ENCODE measurements at regions not wholly inside any gene's neighbourhood (a gene's known extent, or its start where the extent isn't known, plus 50 kb on each side); places are given as distances from the start of the nearest gene placed in this dataset.
"Not testable (repeated sequence)": the region's sequence is repeated elsewhere in the genome, so short reads cannot be mapped to it uniquely, and the experiment has no call there.

DNA sequence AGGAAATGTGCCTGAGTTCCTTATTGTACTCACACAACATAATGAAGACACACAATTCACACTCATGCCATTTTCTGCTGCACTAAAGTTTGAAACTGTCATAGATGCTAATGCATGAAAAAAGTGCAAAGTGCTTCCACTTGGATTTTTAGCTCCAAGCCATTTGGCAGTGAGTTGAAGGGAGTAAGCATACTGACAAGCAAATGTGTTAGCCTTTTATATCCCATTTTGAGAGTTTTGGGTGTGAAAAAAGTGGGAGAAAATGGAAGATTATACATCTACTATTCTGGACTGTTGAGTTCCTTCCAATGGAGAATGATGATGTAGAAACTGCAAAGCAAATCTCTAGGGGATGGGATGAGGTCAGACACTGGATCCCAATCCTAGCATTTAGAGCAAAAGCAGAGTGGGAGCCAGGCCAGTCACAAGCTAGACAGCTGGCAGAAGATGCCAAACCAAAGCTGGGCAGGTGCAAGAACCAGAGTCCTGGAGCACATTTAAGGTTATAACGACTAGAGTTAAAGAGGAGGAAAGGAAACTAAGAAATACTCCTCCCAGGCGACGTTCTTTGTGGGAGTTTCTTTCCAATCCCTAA lies 216.8 kb downstream of the FBXO8 start:
- DNase-seq: no peak

GRCh38 chr4:174062831-174063230 lies 220.6 kb downstream of the FBXO8 start:
- DNase-seq: no peak

- DNase-seq: no peak
These were observed 222.4 kb downstream of the FBXO8 start for GRCh38 chr4:174061026-174061425.

DNA sequence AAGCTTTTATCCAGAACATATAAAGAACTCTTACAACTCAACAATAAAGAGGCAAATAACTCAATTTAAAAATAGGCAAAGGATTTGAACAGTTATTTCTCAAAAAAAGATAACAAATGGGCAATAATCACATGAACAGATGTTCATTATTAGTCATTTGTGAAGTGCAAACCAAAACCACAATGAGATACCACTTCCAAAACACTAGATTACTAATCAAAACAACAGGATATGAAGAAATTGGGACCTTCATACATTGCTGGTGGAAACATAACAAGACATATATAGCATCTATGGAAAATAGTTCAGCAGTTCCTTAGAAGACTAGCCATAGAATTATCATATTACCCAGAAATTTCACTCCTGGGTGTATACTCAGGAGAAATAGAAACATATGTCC lies 224.6 kb downstream of the FBXO8 start:
- DNase-seq: no peak

DNA sequence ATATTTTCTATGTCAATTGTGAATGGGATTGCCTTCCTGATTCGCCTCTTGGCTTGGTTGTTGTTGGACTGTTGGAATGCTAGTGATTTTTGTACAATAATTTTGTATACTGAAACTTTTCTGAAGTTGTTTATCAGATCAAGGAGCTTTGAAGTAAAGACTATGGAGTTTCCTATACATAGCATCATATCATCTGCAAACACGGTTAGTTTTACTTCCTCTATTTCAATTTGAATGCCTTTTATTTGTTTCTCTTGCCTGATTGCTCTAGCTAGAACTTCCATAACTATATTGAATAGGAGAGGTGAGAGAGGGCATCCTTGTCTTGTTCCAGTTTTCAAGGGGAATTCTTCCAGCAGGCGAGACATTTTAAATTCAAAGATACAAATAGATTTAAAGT lies 226.5 kb downstream of the FBXO8 start:
- DNase-seq: no peak

- no peak for DNase-seq
These were observed 228.1 kb downstream of the FBXO8 start for GRCh38 chr4:174055344-174055743.

DNA sequence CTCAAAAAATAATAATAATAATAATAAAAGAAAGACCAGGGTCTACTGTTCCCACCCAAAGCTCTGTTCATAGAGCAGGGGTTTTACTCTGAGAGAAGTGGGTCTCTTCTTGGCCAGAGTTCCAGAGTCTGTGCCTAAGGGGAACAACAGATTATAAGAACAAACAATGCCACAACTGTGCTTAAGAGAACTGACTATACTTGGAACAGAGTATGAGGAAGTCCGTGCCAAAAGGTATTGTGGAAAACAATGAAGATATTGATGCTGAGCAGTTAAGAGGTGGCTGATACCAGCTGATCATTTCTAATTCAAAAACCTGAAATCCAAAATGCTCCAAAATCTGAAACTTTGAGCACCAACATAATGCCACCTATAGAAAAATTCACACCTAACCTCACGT lies 229.6 kb downstream of the FBXO8 start:
- no peak for DNase-seq

DNA sequence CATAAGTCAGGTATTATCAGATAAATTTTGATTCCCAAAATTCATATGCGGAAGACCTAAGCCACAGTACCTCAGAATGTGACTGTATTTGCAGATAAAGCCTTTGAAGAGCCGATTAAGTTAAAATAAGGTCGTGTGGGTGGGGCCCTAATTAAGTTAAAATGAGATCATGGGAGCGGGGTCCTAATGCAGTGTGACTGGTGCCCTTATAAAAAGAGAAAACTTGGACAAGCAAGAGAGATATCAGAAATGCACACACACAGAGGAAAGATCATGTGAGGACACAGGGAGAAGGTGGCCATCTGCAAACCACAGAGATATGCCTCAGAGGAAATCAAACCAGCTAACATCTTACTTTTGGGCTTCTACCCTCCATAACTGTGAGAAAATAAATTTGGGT lies 236.1 kb downstream of the FBXO8 start:
- no peak for DNase-seq

GRCh38 chr4:174045829-174046228 lies 237.6 kb downstream of the FBXO8 start:
- not testable (repeated sequence) for DNase-seq

- no peak for DNase-seq
These were observed 238.1 kb downstream of the FBXO8 start for GRCh38 chr4:174045381-174045780.

DNA sequence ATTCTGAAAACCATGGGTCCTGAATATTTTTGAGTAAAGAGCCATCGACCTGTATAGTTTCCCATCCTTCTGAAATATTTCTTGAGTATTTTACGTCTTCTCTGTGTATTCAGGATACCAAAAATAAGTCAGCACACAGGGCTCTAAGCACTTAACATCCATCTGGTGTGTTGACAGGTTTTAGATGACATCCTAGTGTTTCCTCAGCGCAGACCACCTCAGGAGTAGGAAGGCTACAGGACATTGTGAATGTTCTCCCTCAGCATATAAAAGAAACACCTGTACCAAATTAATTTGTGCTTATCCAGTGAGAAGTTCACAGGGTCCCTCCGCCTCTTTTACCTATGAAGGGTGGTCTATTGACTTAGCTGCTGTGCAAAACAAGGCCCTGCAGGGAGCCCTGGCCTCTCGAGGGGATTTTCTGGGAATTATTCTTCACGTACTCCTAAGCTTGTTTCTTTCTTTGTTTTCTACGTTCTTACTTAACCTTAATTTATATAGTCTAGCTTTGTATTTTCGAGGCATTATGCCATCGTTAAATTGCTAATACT lies 241.8 kb downstream of the FBXO8 start:
- DNase-seq: no peak

DNA sequence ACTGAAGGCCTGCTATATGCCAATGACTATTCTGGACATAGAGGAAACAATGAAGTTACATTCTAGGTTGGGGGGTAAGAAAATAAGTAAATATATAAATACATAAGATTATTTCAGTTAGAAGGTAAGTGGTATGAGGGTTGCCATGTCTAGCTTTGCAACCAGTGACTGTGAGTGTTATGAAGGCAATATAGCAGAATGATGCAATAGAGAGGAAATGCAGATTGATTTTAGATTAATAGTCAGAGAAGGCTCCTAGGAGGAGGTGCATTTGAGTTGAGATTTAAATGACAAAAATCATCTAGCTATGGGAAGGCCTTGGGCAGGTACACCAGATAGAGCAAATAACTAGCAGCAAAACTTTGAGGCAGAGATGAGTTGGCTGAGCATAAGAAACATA lies 243.2 kb downstream of the FBXO8 start:
- no peak for DNase-seq

- no peak for DNase-seq
These were observed 245.0 kb downstream of the FBXO8 start for GRCh38 chr4:174038481-174038880.

DNA sequence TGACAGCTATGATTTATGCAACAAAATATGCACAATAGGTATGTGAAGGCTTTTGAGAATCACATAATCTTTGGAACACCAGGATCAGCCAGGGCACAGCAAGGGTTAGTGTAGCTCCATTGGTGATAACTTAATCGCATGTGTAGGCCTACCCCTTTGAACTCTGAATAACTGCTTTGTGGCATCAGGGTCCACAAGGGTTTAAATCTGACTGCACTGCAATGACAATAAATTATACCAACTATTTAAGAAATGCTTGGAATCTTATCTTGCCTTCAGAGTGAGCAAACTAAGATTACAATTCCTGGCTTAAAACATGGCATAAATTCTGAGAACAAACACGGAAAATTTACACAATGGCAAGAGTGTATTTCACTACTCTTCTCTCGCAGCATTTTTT lies 245.8 kb downstream of the FBXO8 start:
- DNase-seq: no peak

- DNase-seq: no peak
These were observed 246.4 kb downstream of the FBXO8 start for GRCh38 chr4:174037049-174037448.

DNA sequence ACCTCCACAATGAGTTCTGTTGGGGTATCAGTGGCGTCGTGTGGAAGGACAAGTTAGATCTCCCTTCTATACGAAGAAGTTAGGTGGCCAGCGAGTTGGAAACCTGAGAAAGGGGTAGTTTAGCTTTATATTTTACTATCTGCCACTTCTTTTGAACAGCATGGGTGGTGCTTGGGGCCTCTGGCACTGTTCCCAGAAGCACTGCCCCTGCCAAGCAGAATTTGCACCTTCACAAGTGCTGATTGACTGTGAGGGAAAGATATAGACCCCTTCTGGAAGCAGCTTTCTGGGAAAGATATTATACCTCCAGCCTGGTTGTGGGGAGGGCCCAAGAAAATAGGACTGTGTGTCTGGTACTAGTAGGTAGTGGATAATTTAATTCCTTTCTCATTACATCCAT lies 246.9 kb downstream of the FBXO8 start:
- no peak for DNase-seq

GRCh38 chr4:174036111-174036510 lies 247.4 kb downstream of the FBXO8 start:
- DNase-seq: no peak

- no peak for DNase-seq
These were observed 259.8 kb downstream of the FBXO8 start for GRCh38 chr4:174023641-174024040.

DNA sequence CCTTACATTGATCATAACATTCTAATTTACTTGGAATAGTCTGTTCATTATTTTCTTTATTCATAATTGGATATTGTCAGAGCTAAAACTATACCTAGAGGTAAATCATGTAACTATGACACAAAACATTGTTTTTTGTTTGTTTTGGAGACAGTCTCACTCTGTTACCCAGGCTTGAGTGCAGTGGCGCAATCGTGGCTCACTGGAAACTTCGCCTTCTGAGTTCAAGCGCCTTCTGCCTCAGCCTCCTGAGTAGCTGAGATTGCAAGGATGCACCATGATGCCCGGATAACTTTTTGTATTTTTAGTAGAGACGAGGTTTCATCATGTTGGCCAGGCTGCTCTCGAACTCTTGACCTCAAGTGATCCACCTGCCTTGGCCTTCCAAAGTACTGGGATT lies 265.2 kb downstream of the FBXO8 start:
- no peak for DNase-seq

- no peak for DNase-seq
These were observed 267.2 kb downstream of the FBXO8 start for GRCh38 chr4:174016251-174016650.

GRCh38 chr4:174012886-174013259 lies 270.6 kb downstream of the FBXO8 start:
- DNase-seq: no peak

GRCh38 chr4:174012135-174012885 lies 271.2 kb downstream of the FBXO8 start:
- DNase-seq: no peak

- no peak for DNase-seq
These were observed 272.9 kb downstream of the FBXO8 start for GRCh38 chr4:174010547-174010946.

GRCh38 chr4:174009686-174010451 lies 273.6 kb downstream of the FBXO8 start:
- DNase-seq: no peak

Data from activated CD4-positive, alpha-beta T cell treated with anti-CD3 and anti-CD28 coated beads, Interleukin-2, amount 50 U/mL, for 1 hour (primary cell).